ENCODE measurements at regions not wholly inside any gene's neighbourhood (a gene's known extent, or its start where the extent isn't known, plus 50 kb on each side); places are given as distances from the start of the nearest gene placed in this dataset.

- no peak for DNase-seq (ENCODE audit: low read depth, low spot score)
Observed at GRCh38 chr7:19448091-19448490, 260.7 kb downstream of the POLR1F start.

- DNase-seq (ENCODE audit: low read depth, low spot score) = peak; percentile 57
Observed at GRCh38 chr7:19442016-19442785, 266.6 kb downstream of the POLR1F start.

GRCh38 chr7:19439517-19439916 is 269.3 kb downstream of the POLR1F start:
- no peak for DNase-seq (ENCODE audit: low read depth, low spot score)

- DNase-seq (ENCODE audit: low read depth, low spot score) = no peak
Observed at GRCh38 chr7:19437446-19437845, 271.4 kb downstream of the POLR1F start.

- DNase-seq (ENCODE audit: low read depth, low spot score) = no peak
Observed at GRCh38 chr7:19427944-19428343, 280.9 kb downstream of the POLR1F start.

GRCh38 chr7:19421861-19422260 is 276.6 kb upstream of the FERD3L start:
- DNase-seq (ENCODE audit: low read depth, low spot score) = no peak

GRCh38 chr7:19417231-19417630 is 272.0 kb upstream of the FERD3L start:
- DNase-seq (ENCODE audit: low read depth, low spot score) = no peak

DNA sequence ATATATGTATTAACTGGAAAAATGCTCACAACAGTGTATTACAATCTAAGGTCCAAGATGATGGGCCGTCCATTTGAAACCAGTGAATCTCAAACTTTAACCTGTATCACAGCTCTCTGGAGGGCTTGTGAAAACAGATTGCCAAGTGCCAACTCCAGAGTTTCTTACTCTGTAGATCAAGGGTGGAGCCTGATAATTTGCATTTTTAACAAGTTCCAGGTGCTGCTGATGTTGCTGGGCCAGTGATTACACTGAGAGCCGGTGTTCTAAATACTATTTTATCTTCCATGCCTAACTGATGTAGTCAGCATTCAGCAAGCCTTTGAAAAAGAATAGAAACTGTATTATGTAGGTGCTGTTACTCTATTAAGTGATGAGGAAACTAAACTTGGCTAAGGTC is 269.9 kb upstream of the FERD3L start:
- DNase-seq (ENCODE audit: low read depth, low spot score) = no peak

DNA sequence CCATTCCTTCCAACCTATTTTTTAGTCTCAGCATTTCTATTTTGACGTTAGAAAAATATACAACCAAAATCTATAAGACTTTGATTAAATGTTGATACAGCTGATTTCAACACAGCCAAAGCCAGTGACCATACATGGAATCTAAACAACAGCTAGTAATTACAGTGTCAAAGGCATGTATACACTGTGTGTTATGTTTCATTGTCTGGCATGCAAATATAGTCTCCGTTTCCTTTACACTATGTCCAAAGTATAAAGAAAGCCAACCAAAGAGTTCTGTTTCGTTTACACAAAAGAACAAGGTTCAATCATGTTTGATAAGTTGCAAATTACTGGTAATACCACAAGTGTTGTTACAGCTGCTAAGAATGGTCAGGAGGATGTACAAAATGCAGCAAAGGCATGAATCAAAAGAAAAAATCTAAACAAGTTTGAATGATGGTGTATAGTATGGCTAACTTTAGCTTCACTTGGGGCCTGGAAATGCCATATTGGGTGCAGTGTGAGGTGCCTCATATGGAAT is 268.3 kb upstream of the FERD3L start:
- DNase-seq (ENCODE audit: low read depth, low spot score) = no peak

DNA sequence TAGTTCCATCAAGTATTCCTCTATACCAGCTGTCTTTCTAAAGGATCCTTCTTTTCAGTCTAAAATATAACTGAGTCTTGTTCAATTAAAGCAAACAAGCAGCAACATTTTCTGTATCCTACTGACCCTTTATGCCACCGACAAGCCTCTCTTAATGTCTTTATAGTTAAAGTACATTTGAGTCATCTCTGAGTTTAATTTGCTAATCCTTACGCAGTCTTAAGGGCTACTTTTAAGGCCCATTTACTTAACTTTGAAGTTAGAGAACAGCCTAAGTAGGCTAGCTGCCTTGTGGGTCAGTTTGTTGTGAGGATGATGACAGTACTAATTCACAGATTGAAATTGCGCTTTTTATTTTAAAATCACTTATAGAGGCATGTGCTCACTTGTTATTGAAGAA is 265.5 kb upstream of the FERD3L start:
- DNase-seq (ENCODE audit: low read depth, low spot score) = no peak

DNA sequence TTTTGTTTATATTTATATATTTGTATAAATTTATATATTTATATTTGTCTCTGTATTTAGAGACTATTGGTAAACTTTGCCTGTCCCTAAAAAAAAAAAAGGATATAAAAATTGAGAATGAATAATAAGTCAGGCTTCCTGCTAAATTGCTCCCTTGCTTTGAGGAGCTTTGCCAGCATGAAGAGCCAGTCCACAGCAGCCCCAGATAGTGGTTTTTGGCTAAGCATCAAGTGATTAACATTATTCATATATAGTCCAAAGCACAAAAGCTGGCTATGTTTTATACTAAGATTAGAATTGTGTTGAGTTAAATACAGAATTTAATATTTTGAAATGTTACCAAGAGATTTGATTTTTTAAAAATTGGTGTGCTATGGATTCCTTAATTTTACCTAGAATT is 264.9 kb upstream of the FERD3L start:
- DNase-seq (ENCODE audit: low read depth, low spot score) = no peak

DNA sequence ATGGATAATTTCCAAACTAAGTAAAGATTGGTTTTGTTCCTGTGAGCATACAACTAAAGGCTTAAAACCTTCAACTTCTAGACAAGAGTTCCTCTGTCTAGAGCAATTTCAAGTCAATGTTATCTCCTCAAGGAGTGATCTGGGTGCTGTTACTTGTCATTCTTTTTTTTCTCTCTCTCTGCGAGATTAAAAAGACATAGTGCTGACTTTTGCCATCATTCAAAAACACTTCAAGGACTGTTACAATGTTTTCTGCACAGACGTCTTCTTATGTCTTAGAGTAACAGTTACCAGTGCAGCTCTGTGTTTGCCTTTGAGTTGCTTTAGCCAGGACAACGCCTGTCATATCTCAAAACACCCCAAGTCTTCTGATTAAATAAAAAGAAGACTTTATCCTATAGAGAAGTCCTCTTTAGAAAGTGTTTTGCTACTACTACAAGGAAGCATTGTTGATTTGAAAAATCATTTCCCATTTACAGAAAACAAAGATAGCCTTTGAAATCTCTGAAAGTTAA is 263.5 kb upstream of the FERD3L start:
- no peak for DNase-seq (ENCODE audit: low read depth, low spot score)

- DNase-seq (ENCODE audit: low read depth, low spot score) = no peak
Observed at GRCh38 chr7:19407270-19407669, 262.0 kb upstream of the FERD3L start.

DNA sequence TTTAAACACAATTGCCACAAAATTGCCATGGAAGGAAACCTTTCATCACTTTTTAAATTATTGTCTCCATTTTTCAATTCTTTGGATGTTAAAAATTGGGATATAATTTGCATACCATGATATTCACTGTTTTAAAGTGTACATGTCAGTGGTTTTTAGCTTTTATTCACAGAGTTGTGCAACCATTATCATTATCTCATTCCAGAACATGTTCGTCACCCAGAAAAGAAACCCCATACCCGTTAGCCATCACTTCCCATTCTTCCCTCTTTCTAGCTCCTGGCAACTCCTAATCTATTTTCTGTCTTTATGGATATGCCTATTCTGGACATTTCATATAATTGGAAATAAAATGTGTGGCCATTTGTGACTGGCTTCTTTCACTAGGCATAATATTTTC is 260.3 kb upstream of the FERD3L start:
- DNase-seq (ENCODE audit: low read depth, low spot score) = no peak

DNA sequence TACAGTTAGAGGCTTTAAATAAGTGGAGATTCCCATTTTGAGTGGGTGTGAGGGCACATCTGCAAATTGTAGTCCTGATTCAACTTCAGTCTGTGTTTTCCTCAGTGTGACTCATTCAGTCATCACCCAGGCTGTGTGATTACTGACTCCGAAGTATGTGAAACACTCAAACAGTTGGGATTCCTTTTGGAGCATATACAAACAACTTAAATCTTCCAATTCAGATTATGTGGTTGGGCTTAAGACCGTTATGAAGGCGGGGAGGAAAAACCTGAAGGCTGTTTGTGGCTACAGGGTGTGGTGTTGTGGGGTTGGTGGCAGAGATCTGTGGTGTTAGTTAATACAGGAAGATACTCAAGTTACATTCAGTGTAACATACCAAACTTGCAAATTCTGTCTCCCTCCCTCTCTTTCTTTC is 259.7 kb upstream of the FERD3L start:
- DNase-seq (ENCODE audit: low read depth, low spot score) = peak; percentile 82

GRCh38 chr7:19403691-19404090 is 258.5 kb upstream of the FERD3L start:
- DNase-seq (ENCODE audit: low read depth, low spot score) = no peak

DNA sequence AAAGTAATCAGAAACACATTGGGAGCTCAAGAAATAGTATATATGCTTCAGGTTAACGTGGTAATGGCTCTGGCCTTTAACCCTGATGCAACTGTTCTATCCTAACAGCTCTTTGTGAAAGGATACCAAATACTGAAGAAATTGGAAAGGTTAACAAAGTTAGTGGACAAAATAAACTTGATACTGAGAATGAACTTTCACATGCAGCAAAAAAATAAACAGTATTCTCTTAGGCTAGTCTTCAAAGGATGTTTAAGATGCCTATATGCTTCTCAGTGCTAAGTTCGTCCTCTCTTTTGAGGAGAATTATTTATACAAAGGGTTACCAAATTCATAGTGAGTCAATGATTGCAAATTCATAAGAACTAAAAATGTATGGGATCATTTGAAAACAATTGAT is 256.2 kb upstream of the FERD3L start:
- DNase-seq (ENCODE audit: low read depth, low spot score) = no peak

DNA sequence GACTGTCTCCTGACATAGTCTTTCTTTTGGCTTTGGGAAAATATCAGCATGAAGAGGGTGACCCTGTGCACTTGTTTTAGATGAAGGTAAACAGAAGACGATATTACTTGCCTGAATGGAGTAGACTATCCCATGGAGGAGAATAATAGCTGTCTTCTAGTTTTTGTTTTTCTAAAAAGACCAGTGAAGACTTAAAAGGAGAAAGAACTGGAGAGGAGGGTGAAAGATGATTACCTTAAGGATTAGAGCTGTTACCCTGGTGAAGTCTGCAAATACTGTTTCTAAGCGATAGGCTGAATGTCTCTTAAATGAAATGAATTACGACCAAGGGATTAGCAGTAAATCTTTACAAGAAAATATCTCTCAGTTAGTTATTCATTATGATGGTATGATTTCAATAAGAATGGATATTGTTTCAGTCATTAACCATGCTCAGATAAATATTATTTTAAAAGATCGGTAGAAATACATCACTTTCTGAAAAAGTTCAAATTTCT is 255.6 kb upstream of the FERD3L start:
- DNase-seq (ENCODE audit: low read depth, low spot score) = no peak

- DNase-seq (ENCODE audit: low read depth, low spot score) = peak; percentile 58
Observed at GRCh38 chr7:19397911-19398310, 252.7 kb upstream of the FERD3L start.

DNA sequence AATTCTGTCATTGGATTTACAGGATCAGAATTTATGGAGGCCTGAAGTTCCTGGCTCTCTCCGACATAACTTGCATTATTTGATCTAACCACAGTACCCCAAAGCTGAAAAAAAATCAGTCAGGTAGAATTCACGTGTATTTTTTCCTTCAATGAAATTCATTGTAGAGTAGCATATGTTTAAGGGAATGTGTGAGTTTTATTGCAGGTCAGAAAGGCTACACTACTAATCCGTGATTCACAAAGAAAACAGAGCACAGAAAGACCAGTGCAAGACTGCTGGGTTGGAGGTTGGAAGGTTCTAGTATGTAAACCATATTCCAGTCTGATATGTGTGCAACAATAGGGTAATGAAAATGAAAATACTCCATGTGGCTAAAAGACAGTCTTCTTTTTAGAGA is 247.0 kb upstream of the FERD3L start:
- peak; percentile 55 for DNase-seq (ENCODE audit: low read depth, low spot score)

DNA sequence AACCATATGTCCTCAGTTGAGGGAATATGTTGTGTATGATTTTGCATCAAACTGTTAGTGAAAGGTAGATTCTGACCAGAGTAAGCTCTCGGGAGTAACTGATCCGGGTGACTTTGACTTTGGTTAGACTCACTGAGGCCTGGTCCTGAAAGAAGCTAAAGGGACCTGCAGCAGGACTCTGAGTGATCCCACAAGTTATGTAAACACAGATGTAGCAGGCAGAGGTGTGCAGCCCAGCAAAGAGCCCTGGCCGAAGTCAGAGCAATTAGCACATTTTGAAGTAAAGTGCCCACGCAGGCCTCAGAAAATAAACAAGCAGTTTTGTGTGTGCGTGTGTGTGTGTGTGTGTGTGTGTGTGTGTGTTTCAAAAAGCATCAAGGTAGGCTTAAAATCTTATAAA is 245.6 kb upstream of the FERD3L start:
- no peak for DNase-seq (ENCODE audit: low read depth, low spot score)

DNA sequence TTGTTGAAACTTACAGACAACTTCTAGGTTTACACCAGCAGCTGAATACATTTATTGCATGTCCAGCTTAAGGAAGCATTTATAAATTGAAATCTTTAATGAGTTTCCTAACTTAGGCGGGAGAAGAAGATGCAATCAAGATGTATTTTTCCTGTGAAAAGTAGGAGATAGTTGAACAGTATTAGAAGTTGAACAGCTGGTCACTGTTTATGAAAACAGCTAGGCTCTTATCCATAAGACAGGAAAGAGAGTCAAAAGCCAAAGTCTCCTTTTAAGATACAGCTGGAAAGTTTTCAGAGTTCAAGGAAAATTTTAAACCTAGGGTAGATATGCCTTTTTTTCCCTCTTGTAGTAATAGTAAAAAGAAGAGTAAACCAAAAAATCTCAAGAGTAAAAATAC is 236.1 kb upstream of the FERD3L start:
- no peak for DNase-seq (ENCODE audit: low read depth, low spot score)

DNA sequence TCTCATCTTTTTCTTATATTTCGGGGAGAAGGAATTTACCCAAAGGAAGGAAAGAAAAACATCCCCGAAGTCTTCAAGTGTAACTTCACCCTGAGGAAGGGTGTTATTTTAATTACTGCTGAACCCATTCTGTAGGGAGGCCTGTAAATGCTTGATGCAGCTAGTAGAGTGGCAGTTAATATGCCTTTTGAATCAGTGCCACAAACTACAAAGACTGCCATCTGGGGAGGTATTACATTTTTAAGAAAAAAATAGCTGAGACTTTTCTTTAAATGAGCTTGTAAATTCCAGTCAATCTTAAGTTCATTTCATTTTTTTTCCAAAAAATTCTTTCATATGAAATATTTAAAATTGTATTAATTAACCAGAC is 233.1 kb upstream of the FERD3L start:
- no peak for DNase-seq (ENCODE audit: low read depth, low spot score)
